ENCODE measurements at regions not wholly inside any gene's neighbourhood (a gene's known extent, or its start where the extent isn't known, plus 50 kb on each side); places are given as distances from the start of the nearest gene placed in this dataset.

- no peak for TF ChIP-seq CTCF (IDR thresholded peaks at IDR 0.05)
- TF ChIP-seq ZFX (IDR thresholded peaks at IDR 0.05; ENCODE audit: borderline replicate concordance): no peak
These were observed 177.6 kb upstream of the HDAC9 start for GRCh38 chr7:18317941-18318340.

All from 22Rv1 (cell line).